ENCODE measurements at regions not wholly inside any gene's neighbourhood (a gene's known extent, or its start where the extent isn't known, plus 50 kb on each side); places are given as distances from the start of the nearest gene placed in this dataset.

DNA sequence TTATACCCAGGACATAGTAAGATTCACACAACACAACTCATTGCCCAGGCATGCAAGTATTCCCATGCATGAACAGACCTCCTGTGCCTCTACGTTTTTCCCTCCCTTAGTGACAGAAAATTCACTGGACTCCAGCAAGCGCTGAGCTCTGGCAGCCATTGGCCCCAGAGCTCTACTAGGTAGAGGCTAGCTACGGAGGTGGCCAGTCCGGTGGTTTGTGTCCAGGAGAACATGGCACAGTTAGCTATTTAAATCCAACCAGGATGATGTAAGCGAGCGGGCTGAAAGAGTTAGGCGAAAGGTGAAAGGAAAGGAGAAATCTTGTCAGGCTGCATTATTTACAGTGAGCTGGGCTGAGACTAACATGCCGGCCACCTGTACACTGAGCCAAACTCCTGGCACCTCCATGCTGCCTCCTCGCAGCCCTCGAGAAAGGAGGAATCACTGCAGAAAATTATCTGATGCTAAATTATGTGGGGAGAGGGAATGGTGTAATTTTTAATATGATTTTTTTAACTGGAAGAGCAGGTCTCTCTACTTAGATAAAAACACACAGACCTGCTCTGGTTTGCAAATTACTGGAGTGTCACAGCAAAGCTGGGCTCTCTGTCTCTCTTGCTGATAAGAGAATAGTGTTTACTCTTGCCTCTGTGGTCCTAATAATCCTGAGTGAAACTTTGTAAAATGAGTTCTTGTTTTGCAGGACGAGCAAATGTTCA, 50.1 kb upstream of the ARMC2 start:
- in situ Hi-C loops (cut with MboI; ENCODE audit: low sequenced_read_pairs) = no loop called here
- no peak for DNase-seq (ENCODE audit: low spot score in 2 of 2)
- H3K27me3 ChIP-seq (ENCODE audit: low read depth) = no peaks in the 10 kb centered on the region
- no peak overlapping the region for H3K4me3 ChIP-seq
- no peaks in the 10 kb centered on the region for H3K36me3 ChIP-seq (replicated peaks)
- no peaks in the 10 kb centered on the region for H3K9me3 ChIP-seq
- peaks cover 55% of the 10 kb centered on the region for H3K4me1 ChIP-seq

Data from HAP-1 (cell line).